NB4 (cell line): ENCODE measurements at regions not wholly inside any gene's neighbourhood (a gene's known extent, or its start where the extent isn't known, plus 50 kb on each side); places are given as distances from the start of the nearest gene placed in this dataset.

Source experiments
- CTCF ChIP-seq: IDR thresholded peaks from one replicate; pipeline ENCODE4 v1.5.1; 2012; ENCODE audit warnings: low read depth, low read length
- MAX ChIP-seq: IDR thresholded peaks from 2 replicates; pipeline ENCODE4 v1.6.1; 2011; ENCODE audit warnings: low read depth, low read length
- MYC ChIP-seq: IDR thresholded peaks from 2 replicates; pipeline ENCODE4 v1.6.1; 2011; ENCODE audit warnings: low read depth, low read length
- POLR2A ChIP-seq: IDR thresholded peaks from 2 replicates; pipeline ENCODE4 v1.6.1; 2011; ENCODE audit warnings: mild to moderate bottlenecking; ENCODE audit not compliant: insufficient read length; ENCODE audit errors: extremely low read depth

- TF ChIP-seq CTCF = no peak
- TF ChIP-seq MAX = no peak
- TF ChIP-seq POLR2A = no peak
- no peak for TF ChIP-seq MYC
Observed at GRCh38 chr11:95453616-95454171, 222.7 kb upstream of the SESN3 start.
